K562 (cell line): ENCODE measurements at regions not wholly inside any gene's neighbourhood (a gene's known extent, or its start where the extent isn't known, plus 50 kb on each side); places are given as distances from the start of the nearest gene placed in this dataset.

ENCODE experiments used
- ATAC-seq: fragments of 200-7000 bp; cut with Tn5 transposase; 3 replicates; pipeline ENCODE4 v1.9.1; 2020; ENCODE audit warnings: moderate library complexity
- BruUV-seq: library from RNA; stranded (reverse); fragments of 400-500 nt; replicated peaks from 2 replicates; lab custom pipeline; 2021; lab: Mats Ljungman, UMichigan
- CTCF ChIA-PET: fragments of 300-600 bp; formaldehyde crosslinking; extraction: SDS; loops from one replicate; lab custom pipeline; 2021; ENCODE audit warnings: low intra/inter-chr PET ratio; lab: Yijun Ruan, JAX
- POLR2A ChIA-PET: fragments of 300-600, 350-650 bp; sonication (Branson Sonifier 250); formaldehyde crosslinking; extraction: SDS; loops from one replicate; lab custom pipeline; 2021; ENCODE audit warnings: antibody characterized with exemption, inconsistent platforms; lab: Yijun Ruan, JAX
- DNase-seq, 4 experiments: peaks; one replicate each; pipeline versions ENCODE4 v3.0.0 to v3.0.0-alpha.2; 2011 to 2018; ENCODE audit warnings: low spot score in 3 of 4, mixed read lengths in 3 of 4; ENCODE audit errors: extremely low read depth in 1 of 4
- FAIRE-seq: peaks from 2 replicates; lab custom pipeline; 2011; peaks lifted over from hg19 to GRCh38; lab: Jason Lieb, UNC
- H2AFZ ChIP-seq: 2 replicates; pipeline ENCODE4 v1.6.0; 2011; ENCODE audit warnings: low read depth, low read length, control low read depth, inconsistent platforms
- H3K27ac ChIP-seq: fragments of 200-600 bp; 3 replicates; pipeline ENCODE4 v1.8.0; 2011; ENCODE audit warnings: low read depth, mild to moderate bottlenecking, control low read depth, inconsistent platforms, low read length, moderate library complexity, mixed read lengths; ENCODE audit errors: extremely low read depth
- H3K27me3 ChIP-seq, 2 experiments: fragments of 300-600 bp in 1 of 2; 2 replicates in 1 of 2; 3 replicates in 1 of 2; pipeline versions ENCODE4 v1.6.0 to v1.8.0; 2011; ENCODE audit warnings: inconsistent platforms in 2 of 2, low read length in 2 of 2, mild to moderate bottlenecking in 1 of 2, mixed read lengths in 1 of 2, moderate library complexity in 1 of 2; ENCODE audit not compliant: control insufficient read depth in 2 of 2, insufficient read depth in 2 of 2
- H3K36me3 ChIP-seq: fragments of 300-600 bp; 3 replicates; pipeline ENCODE4 v1.8.0; 2011; ENCODE audit warnings: mild to moderate bottlenecking, low read length, inconsistent platforms; ENCODE audit not compliant: control insufficient read depth, insufficient read depth
- H3K4me1 ChIP-seq, 2 experiments: fragments of 200-600 bp in 1 of 2; replicated peaks in 1 of 2; 2 replicates in 1 of 2; 3 replicates in 1 of 2; pipeline versions ENCODE4 v1.5.1 to v1.8.0; 2011; ENCODE audit warnings: inconsistent platforms in 2 of 2, low read length in 2 of 2, mild to moderate bottlenecking in 1 of 2, mixed read lengths in 1 of 2, moderate library complexity in 1 of 2; ENCODE audit not compliant: control insufficient read depth in 2 of 2, insufficient read depth in 2 of 2
- H3K4me2 ChIP-seq: 2 replicates; pipeline ENCODE4 v1.6.1; 2011; ENCODE audit warnings: low read length, control low read depth, inconsistent platforms, mixed read lengths; ENCODE audit not compliant: insufficient read depth
- H3K4me3 ChIP-seq: fragments of 200-600 bp; sonication (generic), shearing (Covaris generic); 2 replicates; pipeline ENCODE4 v1.5.1; 2016; ENCODE audit warnings: control low read depth, inconsistent platforms
- H3K79me2 ChIP-seq: fragments of 200-600 bp; 3 replicates; pipeline ENCODE4 v1.8.0; 2011; ENCODE audit warnings: low read length, inconsistent platforms; ENCODE audit not compliant: control insufficient read depth, insufficient read depth
- H3K9ac ChIP-seq, 2 experiments: 2 replicates each; pipeline versions ENCODE4 v1.6.0 to v1.6.1; 2011; ENCODE audit warnings: low read depth in 2 of 2, low read length in 2 of 2, control low read depth in 1 of 2, inconsistent platforms in 1 of 2, mild to moderate bottlenecking in 1 of 2, mixed read lengths in 1 of 2; ENCODE audit not compliant: insufficient read depth in 1 of 2
- H3K9me1 ChIP-seq: one replicate; pipeline ENCODE4 v1.6.0; 2011; ENCODE audit warnings: inconsistent platforms, mild to moderate bottlenecking, low read length, moderate library complexity; ENCODE audit not compliant: control insufficient read depth, insufficient read depth
- H3K9me3 ChIP-seq: replicated peaks from 2 replicates; pipeline ENCODE4 v1.5.1; 2011; ENCODE audit warnings: low read depth, low read length, inconsistent platforms; ENCODE audit not compliant: control insufficient read depth, insufficient read depth
- H4K20me1 ChIP-seq: replicated peaks from 2 replicates; pipeline ENCODE4 v1.6.1; 2011; ENCODE audit warnings: low read length, inconsistent platforms, mixed read lengths; ENCODE audit not compliant: control insufficient read depth, insufficient read depth
- LARP7 ChIP-seq: fragments of 450-650 bp; IDR thresholded peaks from 2 replicates; pipeline ENCODE4 v1.6.1; 2016
- MCM7 ChIP-seq, 2 experiments: fragments of 450-650 bp; IDR thresholded peaks; 2 replicates each; pipeline ENCODE4 v1.6.1; 2016 to 2018
- PREB ChIP-seq: sonication (generic); formaldehyde crosslinking; IDR thresholded peaks from 2 replicates; pipeline ENCODE4 v1.8.1; 2023; ENCODE audit warnings: mild to moderate bottlenecking, missing genetic modification reagents
- SPI1 ChIP-seq: IDR thresholded peaks from 2 replicates; pipeline ENCODE4 v1.6.1; 2011; ENCODE audit warnings: low read depth, low read length, control low read depth, borderline replicate concordance
- U2AF2 ChIP-seq: fragments of 200-400 bp; formaldehyde crosslinking; optimal IDR thresholded peaks from 2 replicates; pipeline ENCODE3; 2017; ENCODE audit warnings: low read depth, mild to moderate bottlenecking, low read length
- YBX1 ChIP-seq: fragments of 450-650 bp; IDR thresholded peaks from 2 replicates; pipeline ENCODE4 v1.7.1; 2016; ENCODE audit warnings: mild to moderate bottlenecking
- ZFX ChIP-seq: sonication (generic); formaldehyde crosslinking; IDR thresholded peaks from 2 replicates; pipeline ENCODE4 v1.8.0; 2022; ENCODE audit warnings: mild to moderate bottlenecking, missing genetic modification reagents, moderate library complexity
- ZNF124 ChIP-seq: sonication (generic); formaldehyde crosslinking; IDR thresholded peaks from 2 replicates; pipeline ENCODE4 v1.8.1; 2022; ENCODE audit warnings: missing genetic modification reagents
- ZNF586 ChIP-seq: fragments of 450-650 bp; formaldehyde crosslinking; conservative IDR thresholded peaks from 2 replicates; pipeline ENCODE4 v1.4.0; 2020; ENCODE audit warnings: mild to moderate bottlenecking, moderate library complexity
- ZNF764 ChIP-seq: fragments of 250-450 bp; sonication (Bioruptor Pico); IDR thresholded peaks from 2 replicates; pipeline ENCODE4 v1.4.0; 2020; ENCODE audit warnings: low read depth, mild to moderate bottlenecking, moderate library complexity
- WGBS: fragments of 100-300 bp; shearing (Covaris generic); methylation state at CpG from one replicate; pipeline ENCODE4 v1.1.6; 2016; ENCODE audit warnings: low coverage, mixed read lengths; ENCODE audit not compliant: insufficient coverage; ENCODE audit errors: missing lambda C conversion rate; 5-methylcytosine and 5-hydroxymethylcytosine counted together
- in situ Hi-C: fragments of 300-500 bp; cut with MboI; formaldehyde crosslinking; loops from 4 replicates; pipeline ENCODE4 v1.15.0; 2018; ENCODE audit warnings: inconsistent platforms, mixed read lengths
- intact Hi-C: fragments of 100-400 bp; cut with micrococcal nuclease; formaldehyde crosslinking; loops from 2 replicates; pipeline ENCODE4 v1.14.2; 2022
- TF ChIP-seq, protein P1 (sequence below): IDR thresholded peaks from 2 replicates; pipeline ENCODE4 v1.6.1; 2016; ENCODE audit warnings: missing genetic modification characterization, missing compliant biosample characterization

DNA sequence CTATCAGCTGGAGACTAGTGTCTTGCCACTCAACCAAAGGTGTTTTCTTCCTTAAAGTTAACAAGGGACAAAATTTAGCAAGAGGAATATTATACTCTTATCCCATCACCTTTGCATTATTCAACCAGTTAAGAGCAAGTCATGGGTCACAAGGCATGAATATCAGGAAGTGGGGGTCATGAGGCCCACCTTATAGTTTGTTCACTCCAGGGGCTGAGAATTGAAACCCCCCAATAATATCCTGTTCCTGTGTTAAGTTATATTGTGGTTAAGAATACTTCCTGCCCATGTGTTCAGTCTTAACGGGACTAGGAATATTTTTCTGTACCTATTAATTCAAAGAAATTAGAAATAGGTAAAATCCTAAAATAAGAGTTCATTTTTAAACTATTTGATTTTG lies 239.7 kb downstream of the S1PR1 start (continued):
- TF ChIP-seq, protein P1, sequence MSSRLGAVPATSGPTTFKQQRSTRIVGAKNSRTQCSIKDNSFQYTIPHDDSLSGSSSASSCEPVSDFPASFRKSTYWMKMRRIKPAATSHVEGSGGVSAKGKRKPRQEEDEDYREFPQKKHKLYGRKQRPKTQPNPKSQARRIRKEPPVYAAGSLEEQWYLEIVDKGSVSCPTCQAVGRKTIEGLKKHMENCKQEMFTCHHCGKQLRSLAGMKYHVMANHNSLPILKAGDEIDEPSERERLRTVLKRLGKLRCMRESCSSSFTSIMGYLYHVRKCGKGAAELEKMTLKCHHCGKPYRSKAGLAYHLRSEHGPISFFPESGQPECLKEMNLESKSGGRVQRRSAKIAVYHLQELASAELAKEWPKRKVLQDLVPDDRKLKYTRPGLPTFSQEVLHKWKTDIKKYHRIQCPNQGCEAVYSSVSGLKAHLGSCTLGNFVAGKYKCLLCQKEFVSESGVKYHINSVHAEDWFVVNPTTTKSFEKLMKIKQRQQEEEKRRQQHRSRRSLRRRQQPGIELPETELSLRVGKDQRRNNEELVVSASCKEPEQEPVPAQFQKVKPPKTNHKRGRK (tag), result no peak

- CTCF ChIA-PET, result no interaction called here
Observed at GRCh38 chr1:101479945-101480344, 243.1 kb downstream of the S1PR1 start.

GRCh38 chr1:101482306-101482705 lies 245.5 kb downstream of the S1PR1 start:
- Histone ChIP-seq H3K27ac (no peak overlapping the region), H3K27me3 (no peaks in the 10 kb centered on the region), H3K9me3 (no peaks in the 10 kb centered on the region), H3K36me3 (no peaks in the 10 kb centered on the region), H3K4me3 (no peak overlapping the region), H4K20me1 (no peaks in the 10 kb centered on the region), H2AFZ (no peak overlapping the region), H3K4me2 (no peak overlapping the region), H3K9ac (no peak overlapping the region), H3K79me2 (no peaks in the 10 kb centered on the region), H3K9me1 (no peaks in the 10 kb centered on the region), H3K4me1 (no peaks in the 10 kb centered on the region)
- FAIRE-seq, result no peak
- ChIA-PET CTCF (no interaction called here), POLR2A (no interaction called here)
- WGBS, result 5% methylated on average over 4 of the region's 4 CpGs
- BruUV-seq, result no TSS peak
- in situ Hi-C loops, result no loop called here
- intact Hi-C loops, result no loop called here
- DNase-seq, result no peak
- ATAC-seq, result no peak
- TF ChIP-seq ZNF586 (CRISPR knock-in tag), result no peak
- no peak for TF ChIP-seq PREB (CRISPR knock-in tag)
- no peak for TF ChIP-seq MCM7 (IDR thresholded peaks at IDR 0.05)
- no peak for TF ChIP-seq U2AF2
- TF ChIP-seq ZFX (CRISPR knock-in tag), result no peak
- TF ChIP-seq SPI1, result no peak
- TF ChIP-seq ZNF764 (CRISPR knock-in tag), result no peak

More at GRCh38 chr1:101479945-101480344, 243.1 kb downstream of the S1PR1 start:
- no TSS peak for BruUV-seq
- no peaks in the 10 kb centered on the region for H3K9me3 ChIP-seq
- ATAC-seq, result no peak
- intact Hi-C loops (no loop called here), in situ Hi-C loops (no loop called here)
- no peaks in the 10 kb centered on the region for H3K79me2 ChIP-seq
- no peaks in the 10 kb centered on the region for H3K9me1 ChIP-seq
- POLR2A ChIA-PET, result no interaction called here
- H3K9ac ChIP-seq, result no peak overlapping the region
- DNase-seq, result no peak
- H3K4me1 ChIP-seq, result no peaks in the 10 kb centered on the region
- H3K27ac ChIP-seq, result no peak overlapping the region
- H3K4me3 ChIP-seq, result no peak overlapping the region
- FAIRE-seq, result no peak
- no peak overlapping the region for H3K4me2 ChIP-seq
- TF ChIP-seq LARP7 (no peak), YBX1 (no peak), ZNF124 (CRISPR knock-in tag) (no peak)
- no peaks in the 10 kb centered on the region for H4K20me1 ChIP-seq
- no peak overlapping the region for H2AFZ ChIP-seq
- no peaks in the 10 kb centered on the region for H3K27me3 ChIP-seq
- H3K36me3 ChIP-seq, result no peaks in the 10 kb centered on the region
